Lower leg skin (tissue), 3 donors: ENCODE measurements at regions not wholly inside any gene's neighbourhood (a gene's known extent, or its start where the extent isn't known, plus 50 kb on each side); places are given as distances from the start of the nearest gene placed in this dataset.

Experiments
- CTCF ChIP-seq, 3 donors: fragments of 450-650 bp; IDR thresholded peaks; one replicate each; pipeline ENCODE4 v1.5.1; 2016; ENCODE audit warnings: antibody characterized with exemption in 3 of 3, mild to moderate bottlenecking in 3 of 3, moderate library complexity in 2 of 3
- POLR2A ChIP-seq, 2 donors: fragments of 450-650 bp; IDR thresholded peaks; one replicate each; pipeline ENCODE4 v1.6.1; 2016 to 2017; ENCODE audit warnings: antibody characterized with exemption in 2 of 2, mild to moderate bottlenecking in 1 of 2, moderate library complexity in 1 of 2

GRCh38 chr2:226307487-226308322 lies 491.9 kb downstream of the IRS1 start:
- TF ChIP-seq CTCF (IDR thresholded peaks at IDR 0.05) = no peak
- no peak for TF ChIP-seq POLR2A (IDR thresholded peaks at IDR 0.05)
